Thyroid gland (tissue), 4 donors: ENCODE measurements at regions not wholly inside any gene's neighbourhood (a gene's known extent, or its start where the extent isn't known, plus 50 kb on each side); places are given as distances from the start of the nearest gene placed in this dataset.

Source experiments
- DNase-seq, 2 donors: peaks; one replicate each; pipeline ENCODE4 v3.0.0-alpha.2; 2019
- H3K27ac ChIP-seq, 3 donors: fragments of 200-600 bp; sonication (generic); 1 replicate in 2 of 3; 2 replicates in 1 of 3; pipeline ENCODE4 v1.5.1; 2016 to 2019; ENCODE audit warnings: mild to moderate bottlenecking in 1 of 3, moderate library complexity in 1 of 3
- H3K27me3 ChIP-seq: fragments of 200-600 bp; sonication (generic); one replicate; pipeline ENCODE4 v1.5.1; 2019
- H3K36me3 ChIP-seq, 2 donors: fragments of 200-600 bp; sonication (generic); one replicate each; pipeline ENCODE4 v1.5.1; 2016 to 2019
- H3K4me1 ChIP-seq, 2 donors: fragments of 200-600 bp; sonication (generic); one replicate each; pipeline ENCODE4 v1.5.1; 2017 to 2019
- H3K4me3 ChIP-seq, 3 donors: fragments of 200-600 bp; sonication (generic); replicated peaks in 1 of 3; 1 replicate in 2 of 3; 2 replicates in 1 of 3; pipeline ENCODE4 v1.5.1; 2016; ENCODE audit warnings: mild to moderate bottlenecking in 1 of 3
- H3K9me3 ChIP-seq: fragments of 200-600 bp; sonication (generic); one replicate; pipeline ENCODE4 v1.5.1; 2017
- POLR2A ChIP-seq, 2 donors: fragments of 450-650 bp; IDR thresholded peaks; one replicate each; pipeline ENCODE4 v1.6.1; 2017; ENCODE audit warnings: antibody characterized with exemption in 2 of 2, mild to moderate bottlenecking in 2 of 2, moderate library complexity in 1 of 2
- WGBS, 2 donors: methylation state at CpG; one replicate each; pipeline ENCODE4 v1.1.5; 2017; 5-methylcytosine and 5-hydroxymethylcytosine counted together
- intact Hi-C: fragments of 100-400 bp; cut with DNase I; formaldehyde crosslinking; loops from one replicate; pipeline ENCODE4 v1.15.1; 2023
- TF ChIP-seq, protein P1 (sequence below), 6 experiments: fragments of 200-600 bp in 3 of 6; fragments of 450-650 bp in 3 of 6; sonication (generic) in 3 of 6; IDR thresholded peaks; one replicate each; pipeline ENCODE4 v1.5.1; 2016 to 2019; ENCODE audit warnings: antibody characterized with exemption in 6 of 6, mild to moderate bottlenecking in 2 of 6, inconsistent platforms in 1 of 6, moderate library complexity in 1 of 6

DNA sequence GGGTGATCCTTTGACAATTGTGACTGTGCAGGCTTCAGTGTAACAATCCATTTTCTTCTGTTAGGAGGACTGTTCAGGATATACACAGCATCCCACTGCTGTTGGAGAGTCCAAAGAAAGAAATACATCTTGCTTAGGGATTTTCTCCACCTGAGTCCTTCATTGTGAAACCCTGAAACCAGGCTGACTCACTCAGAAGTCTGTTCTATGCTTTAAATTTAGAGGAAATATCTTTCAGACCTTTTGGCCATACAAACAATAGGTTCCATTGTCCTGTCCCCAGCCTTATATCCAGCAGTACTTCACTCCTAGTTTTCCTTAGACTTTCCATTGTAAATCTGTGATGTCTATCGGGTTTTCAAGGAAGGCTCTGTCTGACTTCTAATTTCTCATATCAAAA is 379.1 kb downstream of the SUCLA2 start:
- Histone ChIP-seq H3K4me3 (no peak overlapping the region), H3K36me3 (no peaks in the 10 kb centered on the region), H3K9me3 (no peaks in the 10 kb centered on the region), H3K4me1 (no peaks in the 10 kb centered on the region), H3K27ac (no peak overlapping the region), H3K27me3 (no peaks in the 10 kb centered on the region)
- no peak for DNase-seq
- no peak for TF ChIP-seq POLR2A (IDR thresholded peaks at IDR 0.05)
- TF ChIP-seq, protein P1, sequence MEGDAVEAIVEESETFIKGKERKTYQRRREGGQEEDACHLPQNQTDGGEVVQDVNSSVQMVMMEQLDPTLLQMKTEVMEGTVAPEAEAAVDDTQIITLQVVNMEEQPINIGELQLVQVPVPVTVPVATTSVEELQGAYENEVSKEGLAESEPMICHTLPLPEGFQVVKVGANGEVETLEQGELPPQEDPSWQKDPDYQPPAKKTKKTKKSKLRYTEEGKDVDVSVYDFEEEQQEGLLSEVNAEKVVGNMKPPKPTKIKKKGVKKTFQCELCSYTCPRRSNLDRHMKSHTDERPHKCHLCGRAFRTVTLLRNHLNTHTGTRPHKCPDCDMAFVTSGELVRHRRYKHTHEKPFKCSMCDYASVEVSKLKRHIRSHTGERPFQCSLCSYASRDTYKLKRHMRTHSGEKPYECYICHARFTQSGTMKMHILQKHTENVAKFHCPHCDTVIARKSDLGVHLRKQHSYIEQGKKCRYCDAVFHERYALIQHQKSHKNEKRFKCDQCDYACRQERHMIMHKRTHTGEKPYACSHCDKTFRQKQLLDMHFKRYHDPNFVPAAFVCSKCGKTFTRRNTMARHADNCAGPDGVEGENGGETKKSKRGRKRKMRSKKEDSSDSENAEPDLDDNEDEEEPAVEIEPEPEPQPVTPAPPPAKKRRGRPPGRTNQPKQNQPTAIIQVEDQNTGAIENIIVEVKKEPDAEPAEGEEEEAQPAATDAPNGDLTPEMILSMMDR (IDR thresholded peaks at IDR 0.05) = no peak
- intact Hi-C loops = no loop called here
- WGBS, 2 donors = 52 to 63% methylated on average over 1 of the region's 1 CpG

DNA sequence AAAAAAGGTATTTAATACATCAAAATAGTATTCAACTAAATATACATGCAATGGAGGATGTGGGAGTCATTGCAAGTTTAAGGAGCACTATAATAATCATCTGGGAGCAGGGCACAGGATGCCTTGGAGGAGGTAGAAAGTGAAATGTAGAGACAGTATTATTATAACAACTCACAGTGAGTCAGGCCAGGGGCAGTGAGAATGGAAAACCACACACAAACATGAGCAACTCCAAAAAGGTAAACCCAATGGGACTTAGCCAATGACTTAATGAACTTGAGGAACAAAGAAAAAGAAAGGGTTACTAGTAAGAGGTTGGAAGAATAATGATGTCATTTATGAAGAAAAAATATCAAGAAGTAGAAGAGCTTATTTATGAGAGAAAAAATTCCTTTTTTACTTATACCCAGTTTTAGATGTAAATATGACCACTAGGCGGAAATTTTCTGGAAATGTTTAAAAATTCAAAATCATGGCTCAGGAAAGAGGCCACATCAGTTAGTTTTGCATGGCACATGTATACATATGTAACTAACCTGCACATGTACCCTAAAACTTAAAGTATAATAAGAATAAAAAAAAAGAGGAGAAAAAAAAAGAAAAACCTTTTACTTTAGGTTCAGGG is 389.3 kb downstream of the SUCLA2 start:
- DNase-seq = no peak
- 87 to 95% methylated on average over 1 of the region's 1 CpG for WGBS, 2 donors
- H3K27me3 ChIP-seq = no peaks in the 10 kb centered on the region
- intact Hi-C loops = no loop called here
- H3K36me3 ChIP-seq = no peaks in the 10 kb centered on the region
- no peak overlapping the region for H3K27ac ChIP-seq
- no peaks in the 10 kb centered on the region for H3K9me3 ChIP-seq
- no peak overlapping the region for H3K4me3 ChIP-seq
- no peaks in the 10 kb centered on the region for H3K4me1 ChIP-seq
- no peak for TF ChIP-seq POLR2A (IDR thresholded peaks at IDR 0.05)
- TF ChIP-seq, protein P1 (IDR thresholded peaks at IDR 0.05) = no peak

DNA sequence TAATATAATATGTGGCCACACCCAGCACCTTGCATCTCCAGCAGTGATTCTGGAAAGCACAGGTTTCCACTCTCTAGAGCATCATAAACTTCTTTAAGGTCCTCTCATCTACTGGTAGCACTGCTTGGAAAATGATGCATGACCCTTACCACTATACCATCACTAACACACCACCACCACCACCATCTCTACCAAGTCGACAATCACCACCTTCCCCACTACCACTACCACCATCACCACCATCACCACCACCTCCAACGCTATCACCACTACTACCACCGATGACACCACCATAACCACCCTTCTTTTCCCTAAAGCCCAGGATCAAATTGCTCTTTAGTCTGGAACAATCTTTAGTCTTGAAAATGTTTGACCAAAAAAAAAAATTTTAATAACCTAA is 390.4 kb downstream of the SUCLA2 start:
- intact Hi-C loops = no loop called here
- Histone ChIP-seq H3K36me3 (no peaks in the 10 kb centered on the region), H3K4me1 (no peaks in the 10 kb centered on the region), H3K27ac (no peak overlapping the region), H3K4me3 (no peak overlapping the region), H3K27me3 (no peaks in the 10 kb centered on the region), H3K9me3 (no peaks in the 10 kb centered on the region)
- WGBS, 2 donors = 84 to 91% methylated on average over 3 of the region's 3 CpGs
- no peak for TF ChIP-seq POLR2A (IDR thresholded peaks at IDR 0.05)
- TF ChIP-seq, protein P1 (IDR thresholded peaks at IDR 0.05) = no peak
- no peak for DNase-seq

DNA sequence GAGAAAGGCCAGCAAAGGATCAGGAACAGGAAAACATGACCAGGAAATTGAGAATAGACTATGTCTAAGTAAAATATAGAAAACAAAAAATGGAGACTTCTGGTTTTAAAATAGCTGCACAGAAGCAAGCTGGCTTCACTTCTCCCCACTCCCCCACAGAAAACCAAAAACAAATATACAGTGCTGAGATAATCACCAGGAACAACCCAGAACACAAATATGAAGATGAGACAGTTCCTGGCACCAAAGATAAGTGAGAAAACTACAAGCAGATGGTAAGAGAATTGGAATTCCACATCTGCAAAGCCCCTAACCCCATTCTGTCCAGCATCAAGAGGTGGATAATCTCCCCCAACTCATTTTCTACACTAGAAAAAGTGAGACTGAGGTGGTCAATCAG is 397.7 kb downstream of the SUCLA2 start:
- intact Hi-C loops = no loop called here
- no peaks in the 10 kb centered on the region for H3K4me1 ChIP-seq
- H3K36me3 ChIP-seq = no peaks in the 10 kb centered on the region
- H3K27ac ChIP-seq = no peak overlapping the region
- no peaks in the 10 kb centered on the region for H3K27me3 ChIP-seq
- DNase-seq = no peak
- H3K9me3 ChIP-seq = no peaks in the 10 kb centered on the region
- TF ChIP-seq, protein P1 (IDR thresholded peaks at IDR 0.05) = no peak
- TF ChIP-seq POLR2A (IDR thresholded peaks at IDR 0.05) = no peak
- H3K4me3 ChIP-seq = no peak overlapping the region

DNA sequence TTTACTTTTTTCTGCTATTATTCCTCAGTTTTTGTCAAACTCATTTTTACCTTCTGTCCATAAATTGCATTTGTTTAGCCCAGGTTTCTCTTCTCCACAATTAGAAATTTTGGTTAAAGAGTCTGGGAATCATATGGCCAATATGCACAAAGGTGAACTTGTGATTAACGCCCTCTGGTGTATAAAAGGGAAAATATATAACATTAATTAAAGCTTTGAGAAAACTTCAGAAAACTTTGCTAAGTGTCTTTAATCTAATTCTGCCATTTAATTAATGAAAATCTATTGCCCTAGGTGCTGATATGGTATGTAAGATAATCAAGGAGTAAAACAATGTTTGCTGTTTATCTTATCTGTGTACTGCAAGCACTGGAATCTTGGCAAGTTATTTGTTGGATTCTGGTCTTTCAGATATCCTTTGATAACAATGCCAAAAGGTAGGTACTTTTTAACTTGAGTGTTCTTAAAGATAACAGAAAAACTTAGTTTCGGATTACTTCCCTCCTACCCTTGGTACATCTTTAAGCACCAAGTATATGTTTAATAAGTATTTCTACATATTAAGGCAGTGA is 402.6 kb downstream of the SUCLA2 start:
- WGBS, 2 donors = 21 to 33% methylated on average over 2 of the region's 2 CpGs
- Histone ChIP-seq H3K4me1 (no peaks in the 10 kb centered on the region), H3K36me3 (no peaks in the 10 kb centered on the region), H3K4me3 (no peak overlapping the region), H3K27me3 (no peaks in the 10 kb centered on the region), H3K27ac (no peak overlapping the region), H3K9me3 (no peaks in the 10 kb centered on the region)
- intact Hi-C loops = no loop called here
- TF ChIP-seq POLR2A (IDR thresholded peaks at IDR 0.05) = no peak
- TF ChIP-seq, protein P1 (IDR thresholded peaks at IDR 0.05) = peak in 2 of 6 experiments; percentile 23 to 31
- DNase-seq = no peak
